ENCODE measurements at regions not wholly inside any gene's neighbourhood (a gene's known extent, or its start where the extent isn't known, plus 50 kb on each side); places are given as distances from the start of the nearest gene placed in this dataset.

DNA sequence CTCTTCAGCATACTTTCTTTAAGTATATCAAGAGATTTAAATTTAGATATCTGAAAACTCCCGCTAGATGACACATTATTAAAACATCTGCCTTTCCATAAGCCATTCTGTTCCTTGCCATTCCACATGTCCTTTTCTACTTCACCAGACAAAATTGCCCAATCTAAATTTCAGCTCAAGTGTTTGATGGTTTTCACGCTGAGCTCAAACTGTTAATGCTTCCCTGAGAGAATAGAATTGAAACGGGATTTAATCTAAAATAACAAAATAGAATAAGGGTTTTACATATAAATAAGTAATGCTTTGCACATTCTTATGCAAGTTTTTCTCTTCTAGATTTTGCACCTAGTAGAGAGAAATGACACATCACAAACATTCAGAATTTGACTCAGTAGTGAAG is 764.5 kb upstream of the TENM3 start:
- TF ChIP-seq EZH2 (IDR thresholded peaks at IDR 0.05), result no peak
- no peak for TF ChIP-seq POLR2AphosphoS5 (IDR thresholded peaks at IDR 0.05; ENCODE audit: borderline replicate concordance, low read depth, low read length)
- no peak for TF ChIP-seq FOXP2 (optimal IDR thresholded peaks at IDR 0.05; ENCODE audit: control extremely low read depth, extremely low read length, insufficient read depth)
